ENCODE measurements at regions not wholly inside any gene's neighbourhood (a gene's known extent, or its start where the extent isn't known, plus 50 kb on each side); places are given as distances from the start of the nearest gene placed in this dataset.

GRCh38 chr2:226079196-226079595 is 679.7 kb downstream of the NYAP2 start:
- TF ChIP-seq POLR2A (IDR thresholded peaks at IDR 0.05): no peak
- TF ChIP-seq POLR2AphosphoS5 (IDR thresholded peaks at IDR 0.05): no peak
